Kidney glomerular epithelial cell (primary cell): ENCODE measurements at regions not wholly inside any gene's neighbourhood (a gene's known extent, or its start where the extent isn't known, plus 50 kb on each side); places are given as distances from the start of the nearest gene placed in this dataset.
"Not testable (repeated sequence)": the region's sequence is repeated elsewhere in the genome, so short reads cannot be mapped to it uniquely, and the experiment has no call there.

Experiments used
- DNase-seq: peaks from one replicate; lab custom pipeline; 2025; lab: John Stamatoyannopoulos, UW

DNA sequence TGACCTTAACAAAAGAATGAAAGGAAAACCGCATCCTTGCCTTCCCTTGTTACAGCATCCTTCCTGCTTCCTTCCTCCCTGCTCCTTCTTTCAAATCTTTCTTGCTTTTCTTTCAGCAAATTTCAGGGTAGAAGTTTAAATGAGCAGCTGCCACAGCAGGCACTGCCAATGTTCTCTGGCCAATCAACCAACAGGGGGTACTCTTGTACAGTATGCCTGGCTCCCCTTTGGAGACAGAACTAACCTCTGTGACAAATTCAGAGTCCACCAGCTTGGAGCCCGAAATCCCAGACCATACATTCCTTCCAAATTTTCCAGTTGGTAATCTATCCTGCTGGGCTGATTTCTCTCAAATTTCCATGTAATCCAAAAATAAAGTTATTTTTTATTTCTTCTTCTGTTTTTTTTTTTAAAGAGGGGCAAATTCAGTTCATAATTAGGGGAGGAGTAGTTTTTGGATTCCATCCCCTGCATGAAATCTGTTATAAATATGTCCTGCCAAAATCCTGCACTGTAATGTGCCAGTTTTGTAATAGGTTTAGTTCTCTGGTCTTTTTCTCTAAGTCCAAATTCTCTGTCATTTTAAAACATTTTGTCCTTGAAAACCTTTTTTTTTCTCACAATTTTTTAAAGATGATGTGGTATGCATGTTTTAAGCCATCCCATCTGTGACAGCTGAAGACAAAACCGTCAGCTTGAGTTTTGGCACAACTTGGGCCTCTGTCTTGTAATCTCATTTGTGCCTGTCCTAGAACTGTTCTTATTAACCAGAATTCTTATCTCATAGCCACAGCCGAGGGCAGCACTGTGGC lies 610.0 kb upstream of the LMO3 start:
- no peak for DNase-seq

DNA sequence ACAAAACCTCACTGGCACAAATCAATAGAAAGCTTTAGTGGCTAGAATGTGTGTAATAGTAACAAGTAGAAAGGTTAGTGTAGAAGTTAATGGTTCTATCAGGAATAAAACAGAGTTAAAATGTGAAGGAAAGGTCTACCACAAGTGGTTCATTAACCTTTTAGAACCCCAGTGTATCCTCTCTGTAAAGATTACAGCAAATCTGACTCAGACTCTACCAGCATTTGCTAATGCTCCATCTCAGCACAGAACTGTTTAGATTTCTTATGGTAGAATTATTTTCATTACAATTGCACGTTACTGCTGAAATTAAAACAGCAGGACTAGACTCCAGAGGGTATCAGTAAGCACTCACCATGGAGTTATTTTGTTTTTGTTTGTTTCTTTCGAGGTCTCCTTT lies 609.0 kb upstream of the LMO3 start:
- no peak for DNase-seq

DNA sequence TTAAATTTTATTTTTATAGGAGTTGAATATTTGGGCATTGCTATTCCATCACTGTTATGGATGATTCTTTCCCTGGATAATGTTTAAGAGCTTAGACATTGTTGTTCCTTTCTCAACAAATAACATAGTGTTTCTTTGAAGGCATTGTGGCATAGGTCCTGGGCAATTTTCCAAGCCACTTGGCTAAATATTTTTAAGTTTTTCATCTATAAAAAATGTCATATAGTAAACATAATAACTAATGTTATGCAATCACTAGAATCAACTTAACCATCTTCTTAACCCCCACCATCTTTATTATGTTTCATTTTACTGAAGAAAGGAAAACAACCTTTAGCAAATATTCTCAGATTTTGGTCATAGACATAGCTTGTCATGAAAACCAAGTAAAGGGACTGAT lies 600.6 kb upstream of the LMO3 start:
- no peak for DNase-seq

DNA sequence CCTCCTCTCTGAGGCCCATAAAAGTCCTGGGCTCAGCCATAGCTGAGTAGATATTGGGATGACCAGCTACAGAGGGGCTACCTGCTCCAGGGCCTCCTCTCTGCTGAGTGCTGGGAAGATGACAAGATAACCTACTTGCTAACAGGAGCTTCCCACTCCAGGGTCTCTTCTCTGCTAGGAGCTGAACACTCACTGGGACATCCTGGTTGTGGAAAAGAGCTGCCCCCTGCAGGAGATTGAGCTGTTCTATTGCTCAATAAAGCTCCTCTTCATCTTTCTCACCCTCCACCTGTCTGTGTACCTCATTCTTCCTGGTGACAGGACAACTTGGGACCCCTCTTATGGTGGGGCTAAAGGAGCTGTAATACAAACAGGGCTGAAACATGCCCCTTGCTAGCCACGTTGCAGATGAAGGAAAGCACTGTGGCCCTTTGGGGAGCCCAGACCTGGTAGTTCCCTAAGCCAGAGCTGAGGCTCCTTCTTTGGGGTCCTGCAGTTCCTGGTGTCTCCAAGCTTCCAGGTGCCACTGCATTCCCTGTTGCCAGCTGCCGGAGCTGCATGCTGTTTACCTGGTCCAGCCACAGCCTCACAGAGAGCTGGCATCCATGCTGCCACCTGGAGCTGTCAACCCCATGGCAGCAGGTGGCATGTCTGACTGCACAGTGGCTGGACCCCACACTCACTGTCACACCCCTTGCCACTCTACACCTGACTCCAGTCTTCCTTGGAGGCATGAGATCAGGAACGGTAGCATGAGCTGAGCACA lies 598.5 kb upstream of the LMO3 start:
- no peak for DNase-seq

DNA sequence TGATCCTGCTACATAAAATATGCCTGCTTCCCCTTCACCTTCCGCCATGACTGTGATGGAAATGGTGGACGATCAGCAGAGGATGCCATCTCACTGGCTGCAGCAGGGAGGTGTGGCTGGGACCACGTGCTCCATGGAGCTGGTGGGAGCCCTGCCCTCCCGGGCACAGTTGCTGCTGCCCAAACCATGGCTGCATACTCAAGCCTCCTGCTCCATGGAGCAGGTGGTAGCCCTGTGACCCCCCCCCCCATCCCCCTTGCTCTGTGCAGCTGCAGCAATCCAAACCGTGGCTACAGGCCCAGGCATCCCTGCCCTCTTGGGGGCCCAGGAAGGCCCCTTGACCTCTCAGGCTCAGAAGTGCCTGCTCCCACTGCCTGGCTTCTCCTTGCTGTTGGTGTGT lies 597.5 kb upstream of the LMO3 start:
- no peak for DNase-seq

DNA sequence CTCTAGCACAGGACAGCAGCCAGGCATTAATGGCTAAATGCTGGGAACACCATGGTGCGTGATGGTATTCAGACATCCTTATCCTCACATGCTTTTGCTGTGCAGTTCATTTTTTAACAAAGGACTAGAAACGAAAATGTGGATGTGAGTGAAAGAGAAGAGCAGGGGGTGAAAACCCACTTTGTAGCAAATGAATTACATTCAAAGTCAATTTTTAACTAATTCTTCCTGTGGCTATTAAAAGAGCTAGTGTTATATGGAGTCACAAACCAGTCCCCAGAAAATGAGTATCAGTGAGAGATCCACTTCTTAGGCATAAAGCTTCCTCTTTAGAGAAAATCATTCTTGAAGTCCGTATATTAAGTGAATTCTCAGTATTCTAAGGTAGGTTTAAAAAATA lies 592.0 kb upstream of the LMO3 start:
- no peak for DNase-seq

DNA sequence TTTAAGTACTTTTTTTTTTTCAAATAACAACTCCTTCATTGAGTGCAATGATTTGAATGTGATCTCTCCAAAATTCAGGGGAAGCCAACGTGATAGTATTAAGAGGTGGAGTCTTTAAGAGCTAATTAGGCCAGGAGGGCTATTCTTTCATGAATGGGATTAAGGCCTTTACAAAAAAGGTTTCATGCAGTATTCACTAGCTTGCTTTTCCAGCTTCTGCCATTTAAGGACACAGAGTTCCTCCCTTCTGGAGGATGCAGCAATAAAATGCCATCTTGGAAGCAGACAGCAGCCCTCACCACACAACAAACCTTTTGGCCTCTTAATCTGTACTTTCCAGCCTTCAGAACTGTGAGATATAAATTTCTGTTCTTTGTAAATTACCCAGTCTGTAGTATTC lies 586.8 kb upstream of the LMO3 start:
- DNase-seq: no peak

DNA sequence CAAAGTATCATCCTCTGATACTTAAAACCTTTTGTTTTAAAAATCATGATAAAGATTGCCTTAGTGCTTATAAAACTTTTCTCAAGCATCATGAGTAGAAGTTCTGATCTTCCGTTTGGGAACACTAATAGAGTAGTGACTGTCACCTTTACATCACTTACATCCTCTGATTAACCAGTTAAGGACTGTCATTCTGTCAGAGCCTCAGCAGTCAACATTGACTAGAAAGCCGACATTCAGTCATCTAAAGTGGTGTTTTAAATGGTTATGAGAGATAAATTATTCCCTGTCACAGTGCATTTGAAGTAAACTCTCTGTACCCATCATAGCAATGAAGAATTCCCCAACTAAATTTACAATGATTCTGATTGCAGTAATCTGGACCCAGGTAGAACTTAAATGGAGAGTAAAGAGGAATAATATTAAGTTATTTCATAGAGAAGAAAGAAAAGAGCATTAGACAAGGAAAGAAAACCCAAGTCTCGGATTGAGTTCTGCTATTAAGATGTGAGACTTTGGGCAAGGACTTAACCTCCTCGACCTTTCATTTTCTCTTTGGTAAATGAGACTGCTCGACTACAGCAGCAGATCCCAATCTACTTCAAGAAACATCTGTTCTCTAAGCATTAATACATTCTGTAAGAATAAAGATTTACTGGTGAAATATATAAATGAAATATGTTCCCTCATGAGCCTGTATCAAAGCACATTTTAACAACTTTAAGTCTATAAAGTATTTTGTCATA lies 563.9 kb upstream of the LMO3 start:
- no peak for DNase-seq

DNA sequence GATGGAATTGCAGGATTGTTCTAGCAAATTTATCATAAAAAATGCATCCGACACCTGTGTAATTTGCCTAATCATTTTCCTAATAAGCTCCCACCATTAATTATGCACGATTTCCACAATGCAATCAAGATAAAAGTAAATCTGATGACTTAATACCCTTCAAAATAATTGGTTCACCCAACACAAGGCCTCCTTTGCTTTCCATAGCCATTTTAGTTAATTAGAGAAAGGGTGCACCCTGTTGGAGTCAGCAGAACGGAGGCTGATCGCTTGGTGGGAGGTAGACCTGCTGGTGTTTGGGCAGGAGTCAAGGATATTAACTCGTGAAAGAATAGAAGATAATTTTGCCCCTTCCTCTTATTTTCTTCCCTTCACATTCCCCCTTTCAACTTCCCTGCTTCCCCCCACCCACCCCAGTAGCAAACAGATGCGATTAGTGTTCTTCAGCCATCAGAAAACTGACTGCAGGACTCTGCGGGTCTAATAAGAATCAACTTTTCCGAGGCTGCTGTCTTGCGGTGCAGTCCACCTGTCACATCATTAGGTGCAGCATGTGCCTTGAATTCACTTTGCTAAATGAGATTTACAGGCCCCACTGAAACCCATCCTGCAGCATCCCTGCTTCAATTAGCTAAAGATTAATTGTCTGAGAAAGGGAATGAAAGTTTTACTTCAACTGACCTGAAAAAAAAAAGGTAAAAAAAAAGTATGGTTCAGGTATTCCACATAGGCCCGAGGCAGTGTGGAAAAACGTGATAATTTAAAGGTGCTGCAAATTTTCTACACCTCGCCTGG lies 553.7 kb upstream of the LMO3 start:
- DNase-seq: no peak

DNA sequence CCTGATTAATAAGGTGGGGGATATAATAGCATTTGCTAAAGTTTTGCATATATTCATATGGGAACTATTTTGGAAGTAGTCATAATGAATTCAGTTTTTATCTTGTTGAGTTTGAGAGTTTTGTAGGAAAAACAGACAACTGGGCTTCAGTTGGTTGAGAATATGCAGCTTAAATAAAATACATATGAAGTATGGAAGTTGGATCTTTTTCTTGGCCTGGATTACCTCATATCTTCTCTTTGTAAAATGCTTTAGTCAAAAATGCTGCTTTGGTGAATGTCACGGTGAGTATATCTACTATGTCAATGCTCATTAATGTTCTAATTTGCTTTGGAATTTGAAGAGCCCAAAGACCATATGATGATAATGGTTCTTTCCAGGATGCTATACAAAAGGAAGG lies 552.2 kb upstream of the LMO3 start:
- no peak for DNase-seq

DNA sequence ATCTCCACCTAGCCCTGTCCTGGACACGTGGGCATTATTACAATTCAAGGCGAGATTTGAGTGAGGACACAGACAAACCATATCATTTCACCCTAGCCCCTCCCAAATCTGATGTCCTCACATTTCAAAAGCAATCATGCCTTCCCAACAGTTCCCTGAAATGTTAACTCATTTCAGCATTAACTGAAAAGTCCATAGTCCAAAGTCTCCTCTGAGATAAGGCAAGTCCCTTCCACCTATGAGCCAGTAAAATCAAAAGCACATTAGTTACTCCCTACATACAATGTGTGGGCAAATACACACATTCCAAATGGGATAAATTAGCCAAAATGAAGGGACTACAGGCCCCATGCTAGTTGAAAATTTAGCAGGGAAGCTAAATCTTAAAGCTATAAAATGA lies 546.0 kb upstream of the LMO3 start:
- no peak for DNase-seq

DNA sequence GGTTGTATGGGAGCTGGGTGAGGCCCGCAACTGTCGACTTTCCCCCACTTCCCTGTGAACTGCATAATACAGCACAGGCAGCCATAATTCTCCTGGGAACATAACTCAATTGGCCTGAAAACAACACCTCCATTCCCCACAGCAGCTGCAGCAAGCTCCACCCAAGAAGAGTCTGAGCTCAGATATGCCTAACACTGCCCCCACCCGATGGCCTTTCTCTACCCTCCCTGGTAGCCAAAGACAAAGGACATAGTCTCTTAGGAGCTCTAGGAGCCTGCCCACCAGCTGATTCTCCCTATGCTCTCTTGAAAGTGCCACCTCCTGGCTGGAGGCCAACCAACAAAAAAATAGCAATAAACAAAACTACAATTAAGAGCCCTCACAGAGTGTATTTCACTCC lies 542.7 kb upstream of the LMO3 start:
- DNase-seq: no peak

DNA sequence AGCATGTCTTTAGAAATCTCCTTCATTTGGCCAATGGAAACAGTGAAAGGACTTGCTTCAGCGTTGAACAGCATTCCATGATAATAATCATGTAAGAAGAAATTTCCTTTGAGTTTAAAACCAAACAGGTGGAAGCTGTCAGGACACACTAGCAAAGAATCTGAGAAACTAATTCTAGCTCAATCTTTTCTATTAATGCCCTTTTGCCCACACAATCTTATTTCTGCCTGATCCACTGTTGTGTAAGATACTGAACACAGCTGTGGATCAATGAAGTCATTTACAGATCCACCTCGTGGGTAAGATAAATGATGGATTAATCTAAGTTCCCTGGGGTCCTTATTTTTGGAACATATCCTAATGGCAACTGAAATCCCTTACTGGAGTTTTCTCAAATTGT lies 536.9 kb upstream of the LMO3 start:
- DNase-seq: no peak

DNA sequence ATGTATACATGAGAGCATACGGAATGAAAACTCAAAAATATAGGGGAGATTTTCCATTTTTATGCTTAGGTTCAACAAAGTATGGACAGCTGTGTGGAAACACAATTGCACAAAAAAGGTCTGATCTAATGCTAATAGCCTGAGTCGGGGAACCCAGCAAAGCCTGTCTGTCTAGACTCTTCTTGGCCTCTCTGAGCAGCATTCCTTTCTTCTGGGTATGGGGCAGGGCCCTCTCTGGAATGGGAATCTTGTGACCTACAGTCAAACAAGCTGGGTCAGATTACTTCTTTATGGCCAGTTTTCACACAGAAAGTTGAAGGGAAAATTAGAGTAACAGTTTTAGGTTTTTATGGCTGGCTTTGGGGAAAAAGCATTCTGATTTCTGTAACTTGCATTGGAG lies 534.0 kb upstream of the LMO3 start:
- no peak for DNase-seq

DNA sequence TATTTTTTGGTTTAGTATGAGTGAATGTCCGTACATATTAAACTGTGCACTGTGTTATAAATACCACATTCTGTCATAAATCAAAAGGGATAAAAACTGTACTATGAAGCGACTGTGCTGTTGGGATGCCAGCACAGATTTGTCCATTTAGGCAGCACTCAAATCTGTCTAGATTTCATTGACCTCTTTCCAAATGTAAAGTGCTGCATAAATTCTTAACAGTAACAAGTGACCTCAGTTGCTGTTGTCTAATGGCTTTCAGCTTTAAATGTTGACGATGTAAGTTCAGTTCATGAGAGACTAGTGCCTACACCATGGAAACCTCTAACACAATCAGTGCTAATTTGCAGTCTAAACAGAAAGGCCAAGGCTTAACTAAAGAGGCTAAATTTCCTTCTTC lies 531.4 kb upstream of the LMO3 start:
- no peak for DNase-seq

DNA sequence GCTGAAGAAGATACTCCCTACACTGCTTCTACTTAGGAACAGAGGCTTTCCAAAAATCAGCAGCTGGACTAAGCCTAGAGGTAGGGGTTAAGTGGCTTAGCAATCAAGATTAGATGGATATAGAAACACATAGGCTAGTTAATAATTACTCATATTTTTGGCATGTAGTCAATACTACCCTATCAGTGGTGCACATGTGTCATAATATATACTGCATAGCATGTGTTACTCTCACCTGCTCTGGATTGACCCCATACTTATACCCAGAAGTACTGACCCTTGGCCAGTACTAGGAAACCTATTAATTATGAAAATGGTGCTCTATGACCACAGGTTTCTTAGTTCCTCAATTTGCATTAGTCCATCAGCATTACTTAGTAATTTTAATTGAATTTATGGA lies 528.4 kb upstream of the LMO3 start:
- no peak for DNase-seq

DNA sequence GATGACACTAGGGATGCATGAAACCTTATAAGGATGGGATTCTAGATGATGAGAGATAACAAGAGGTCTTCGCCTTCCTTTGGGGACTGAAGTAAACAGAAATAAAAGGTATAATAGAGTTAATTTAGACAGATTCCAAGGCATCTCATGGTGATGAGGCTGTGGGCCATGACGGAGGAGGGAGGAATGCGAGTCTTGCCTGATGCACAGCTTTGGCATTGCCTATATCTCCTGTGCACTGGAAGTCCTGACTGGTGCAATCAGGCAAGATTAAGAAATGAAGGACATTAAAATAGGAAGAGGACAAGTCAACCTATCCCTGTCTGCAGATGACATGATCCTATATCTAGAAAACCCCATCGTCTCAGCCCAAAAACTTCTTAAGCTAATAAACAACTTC lies 526.4 kb upstream of the LMO3 start:
- no peak for DNase-seq

DNA sequence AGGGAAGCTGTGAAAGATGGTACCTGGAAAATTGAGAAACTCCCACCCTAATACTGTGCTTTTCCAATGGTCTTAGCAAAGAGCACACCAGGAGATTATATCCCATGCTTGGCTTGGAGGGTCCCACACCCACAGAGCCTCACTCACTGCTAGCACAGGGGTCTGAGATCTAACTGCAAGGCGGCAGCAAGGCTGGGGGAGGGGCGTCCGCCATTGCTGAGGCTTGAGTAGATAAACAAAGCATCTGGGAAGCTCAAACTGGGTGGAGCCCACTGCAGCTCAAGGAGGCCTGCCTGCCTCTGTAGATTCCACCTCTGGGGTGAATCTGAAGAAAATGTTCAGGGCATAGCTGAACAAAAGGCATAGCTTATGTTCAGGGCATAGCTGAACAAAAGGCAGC lies 510.6 kb upstream of the LMO3 start:
- not testable (repeated sequence) for DNase-seq

DNA sequence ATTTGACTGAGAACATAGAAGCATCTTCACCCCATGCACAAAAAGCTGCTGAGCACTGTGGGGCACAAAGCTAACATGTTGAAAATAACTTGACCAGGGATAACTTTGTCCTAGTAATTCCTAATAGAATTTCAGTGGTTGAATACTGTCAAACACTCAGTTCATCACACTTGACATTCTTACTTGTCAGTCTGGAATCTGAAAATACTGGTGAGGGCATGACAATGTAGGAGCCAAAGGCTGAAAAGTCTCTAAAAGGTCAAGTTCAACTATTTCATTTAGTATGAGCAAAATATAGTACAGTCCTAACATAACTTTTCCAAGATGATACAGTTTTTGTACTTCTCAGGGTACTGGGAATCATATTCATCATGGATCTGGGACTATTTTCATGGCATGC lies 504.4 kb upstream of the LMO3 start:
- no peak for DNase-seq

DNA sequence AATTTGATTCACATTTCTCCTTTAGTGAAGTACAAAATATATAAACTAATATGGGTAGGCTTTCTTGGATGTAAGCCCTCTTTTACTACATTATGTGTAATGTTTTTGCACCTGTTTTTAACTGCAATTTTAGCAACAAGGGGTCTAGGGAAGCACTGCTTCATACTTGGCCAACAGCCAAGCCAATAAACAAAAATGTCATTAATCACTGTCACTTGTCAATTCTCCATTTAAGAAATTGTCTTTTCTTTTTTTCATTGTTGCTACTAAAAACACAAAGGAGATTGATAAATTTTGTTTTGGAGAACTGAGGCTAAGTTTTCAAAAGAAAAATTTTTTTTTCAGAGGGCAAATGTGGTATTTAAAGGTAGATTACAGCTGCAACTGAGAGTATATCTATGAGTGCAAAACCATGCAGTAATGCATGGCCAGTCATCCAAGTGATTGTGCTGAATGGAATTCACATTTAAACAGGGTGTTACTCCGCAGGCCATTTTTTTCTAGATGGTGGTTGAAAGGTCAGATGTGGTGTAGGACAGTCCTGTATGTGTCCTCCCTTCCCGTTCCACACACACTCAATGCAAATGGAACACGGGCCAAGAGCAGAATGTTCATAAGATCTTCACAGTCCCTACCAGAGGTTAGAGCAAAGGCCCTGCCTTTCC lies 503.0 kb upstream of the LMO3 start:
- no peak for DNase-seq

DNA sequence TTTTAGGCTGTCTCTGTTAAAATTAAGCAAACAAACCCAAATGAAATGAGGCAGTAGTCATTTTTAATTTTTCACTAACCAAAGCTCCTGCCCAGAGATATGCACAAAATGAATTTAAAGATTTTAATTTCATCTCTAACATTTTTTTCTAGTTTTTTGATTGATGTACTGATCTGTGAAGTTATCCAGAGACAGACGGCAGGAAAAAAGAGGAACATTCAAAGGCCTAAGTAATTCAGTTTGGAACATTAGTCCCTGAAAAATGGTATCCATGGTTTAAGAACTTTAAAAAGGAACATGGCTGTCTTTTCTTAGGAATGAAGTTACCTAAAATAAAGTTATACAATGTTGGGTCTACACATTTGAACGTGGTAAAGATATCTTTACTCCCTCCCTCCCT lies 498.8 kb upstream of the LMO3 start:
- DNase-seq: no peak

DNA sequence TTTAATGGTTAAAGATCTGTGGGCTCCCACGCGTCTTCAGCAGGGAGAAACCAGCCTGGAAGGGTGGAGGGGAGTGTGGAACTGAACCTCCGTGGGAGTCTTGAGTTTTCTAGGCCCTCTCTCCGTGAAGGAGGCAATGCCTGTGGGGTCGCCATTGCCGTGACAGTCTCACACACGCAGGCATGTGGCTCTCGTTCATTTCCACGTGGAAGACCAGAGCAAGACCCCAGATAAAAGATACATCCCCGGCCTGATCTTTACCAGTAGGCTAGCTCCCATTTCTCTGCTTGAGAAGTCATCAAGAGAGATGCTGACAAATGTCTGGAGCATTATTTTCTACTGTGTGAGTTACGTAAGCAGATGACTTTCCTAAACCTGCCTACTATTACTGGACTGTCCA lies 491.7 kb upstream of the LMO3 start:
- no peak for DNase-seq
